GM21367 (cell line): ENCODE measurements at regions not wholly inside any gene's neighbourhood (a gene's known extent, or its start where the extent isn't known, plus 50 kb on each side); places are given as distances from the start of the nearest gene placed in this dataset.
"Not testable (repeated sequence)": the region's sequence is repeated elsewhere in the genome, so short reads cannot be mapped to it uniquely, and the experiment has no call there.

Experiments
- ATAC-seq: cut with Tn5 transposase; IDR thresholded peaks from one replicate; pipeline ENCODE4 v1.9.1; 2021; ENCODE audit not compliant: unreplicated experiment

DNA sequence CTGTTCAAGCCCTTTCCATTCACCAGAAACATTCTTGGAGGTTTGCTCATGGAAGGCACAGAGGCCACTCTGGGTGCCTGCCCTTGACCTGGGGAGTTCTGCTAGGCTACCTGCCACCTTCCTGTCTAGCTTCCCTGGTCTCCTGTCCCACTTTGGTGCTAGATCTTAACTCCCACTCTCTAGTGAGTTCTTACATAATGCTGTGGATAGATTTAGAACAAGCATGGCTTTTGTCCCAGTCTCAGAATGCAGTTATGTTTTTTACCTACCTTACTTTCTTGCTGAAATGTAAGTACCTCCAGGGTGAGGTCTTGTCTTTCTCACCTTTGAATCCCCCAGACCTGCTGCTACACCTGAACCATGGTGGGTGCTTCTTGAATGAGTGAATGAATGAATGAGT, 1252.3 kb downstream of the TYW1 start:
- no peak for ATAC-seq

DNA sequence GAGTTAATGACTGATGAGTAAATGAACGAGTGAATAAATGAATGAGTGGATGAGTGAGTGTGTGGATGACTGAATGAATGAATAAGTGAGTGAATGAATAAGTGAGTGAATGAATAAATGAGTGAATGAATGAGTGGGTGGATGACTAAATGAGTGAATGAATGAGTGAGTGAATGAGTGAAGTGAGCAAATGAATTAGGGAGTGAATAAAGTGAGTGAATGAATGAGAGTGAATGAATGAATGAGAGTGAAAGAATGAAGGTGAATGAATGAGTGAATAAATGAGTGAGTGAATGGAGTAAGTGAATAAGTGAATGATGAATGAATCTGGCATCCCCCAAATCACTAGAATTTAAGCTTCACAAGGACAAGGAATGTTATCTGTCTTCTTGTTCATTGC, 1253.0 kb downstream of the TYW1 start:
- no peak for ATAC-seq

DNA sequence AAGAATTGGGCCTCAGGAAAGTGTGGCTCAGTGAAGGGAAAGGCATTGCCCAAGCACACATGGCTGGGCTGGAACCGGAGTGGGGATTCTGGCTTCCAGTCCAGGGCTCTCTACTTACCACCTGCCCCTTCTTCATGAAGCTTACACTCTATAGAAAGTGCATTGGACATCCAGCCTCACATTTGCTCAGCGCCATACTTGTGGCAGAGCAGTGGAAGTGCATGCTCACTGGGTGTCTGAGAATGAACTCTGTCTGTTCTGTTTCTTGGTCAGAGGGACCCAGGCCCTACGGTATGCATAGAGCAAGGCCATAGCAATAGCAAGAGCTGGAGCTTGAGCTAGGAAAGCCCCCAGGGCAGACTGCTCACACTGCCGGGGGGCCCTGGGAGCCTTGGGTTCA, 1253.5 kb downstream of the TYW1 start:
- ATAC-seq = no peak

DNA sequence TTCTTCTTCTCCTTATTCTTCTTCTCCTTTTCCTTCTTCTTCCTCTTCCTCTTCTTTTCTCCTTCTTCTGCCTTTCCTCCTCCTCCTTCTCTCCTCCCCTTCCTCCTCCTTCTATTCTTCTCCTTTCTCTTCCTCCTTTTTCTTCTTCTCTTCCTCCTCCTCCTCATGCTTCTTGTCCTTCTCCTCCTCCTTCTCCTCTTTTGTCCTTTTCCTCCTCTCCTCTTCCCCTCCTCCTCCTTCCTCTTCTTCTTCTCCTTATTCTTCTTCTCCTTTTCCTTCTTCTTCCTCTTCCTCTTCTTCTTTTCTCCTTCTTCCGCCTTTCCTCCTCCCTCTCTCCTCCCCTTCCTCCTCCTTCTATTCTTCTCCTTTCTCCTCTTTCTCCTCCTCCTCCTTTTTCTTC, 1258.2 kb downstream of the TYW1 start:
- not testable (repeated sequence) for ATAC-seq

DNA sequence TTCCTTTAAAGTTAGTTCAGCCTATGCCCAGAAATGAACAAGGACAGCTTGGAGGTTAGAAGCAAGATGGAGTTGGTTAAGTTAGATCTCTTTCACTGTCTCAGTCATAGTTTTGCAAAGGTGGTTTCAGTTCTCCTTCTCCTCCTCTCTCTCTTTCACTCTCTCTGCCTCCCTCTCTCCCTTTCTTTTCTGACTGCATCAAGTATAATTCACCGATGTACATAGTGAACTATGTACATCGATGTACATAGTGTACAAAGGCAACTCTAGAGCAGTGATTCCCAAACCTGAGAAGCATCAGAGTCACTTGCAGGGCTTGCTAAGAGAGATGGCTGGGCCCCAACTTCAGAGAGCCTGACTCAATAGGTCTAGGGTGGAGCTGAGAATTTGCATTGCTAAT, 1259.7 kb downstream of the TYW1 start:
- no peak for ATAC-seq

DNA sequence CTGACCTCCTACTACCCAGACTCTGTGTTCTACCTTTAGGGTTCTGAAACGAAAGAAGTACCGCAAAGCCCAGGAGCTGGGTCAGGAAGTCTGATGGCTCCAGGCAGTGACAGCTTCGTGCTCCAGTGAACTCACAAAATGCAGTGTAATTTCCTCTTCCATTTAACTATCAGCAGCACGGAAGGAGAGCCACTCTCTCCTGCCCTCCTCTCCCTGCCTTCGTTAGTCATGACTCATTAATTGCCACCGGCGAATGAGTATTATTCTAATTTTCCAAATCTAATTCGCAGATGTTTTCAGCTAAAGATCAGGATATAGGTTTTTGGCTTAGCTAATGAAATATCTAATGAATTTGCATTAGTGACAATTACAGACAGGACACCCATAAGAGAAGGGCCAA, 1262.0 kb downstream of the TYW1 start:
- no peak for ATAC-seq

DNA sequence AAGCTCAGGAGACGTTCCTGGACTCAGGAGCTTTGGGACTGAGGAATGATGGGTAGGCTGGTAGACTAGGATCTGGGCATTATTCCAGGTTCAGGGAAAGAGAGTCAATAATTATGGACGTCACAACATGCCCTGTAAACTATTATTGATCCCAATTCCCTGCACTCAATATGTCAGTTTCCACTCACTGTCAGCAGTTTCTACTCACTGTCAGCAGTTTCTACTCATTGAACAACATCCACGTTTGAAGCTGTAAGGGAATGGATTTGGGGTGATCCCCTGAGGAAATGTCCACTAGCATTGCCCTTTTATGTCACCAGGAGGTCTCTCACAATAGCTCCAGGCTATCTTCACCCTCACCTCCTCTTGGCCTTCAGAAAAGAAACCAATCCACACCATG, 1268.6 kb downstream of the TYW1 start:
- no peak for ATAC-seq

DNA sequence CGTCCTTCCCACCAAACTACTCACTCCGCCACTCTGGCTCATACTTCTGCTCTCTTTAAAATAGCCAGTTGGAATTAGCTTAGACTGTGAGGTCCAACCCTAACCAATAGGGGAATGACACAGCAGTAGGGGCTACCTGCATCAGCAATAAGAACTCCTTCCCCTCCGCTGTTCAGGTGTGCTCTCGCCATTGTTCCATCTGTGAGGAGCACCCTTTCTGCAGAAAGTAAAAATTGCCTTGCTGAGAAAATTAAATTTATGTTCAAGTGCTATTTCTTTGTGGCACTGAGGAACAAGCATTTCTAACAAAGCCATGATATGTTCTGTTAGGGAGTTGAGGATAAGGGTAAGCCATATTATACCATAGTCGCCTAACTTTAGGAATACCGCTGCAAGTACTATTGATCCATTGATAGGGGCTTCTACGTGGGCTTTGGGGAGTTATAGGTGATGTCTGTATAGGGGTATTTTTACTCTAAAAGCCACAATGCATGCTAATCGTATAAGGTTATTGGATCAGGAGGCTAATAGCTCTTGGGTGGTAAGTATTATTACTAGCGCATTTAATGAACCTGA, 1269.5 kb downstream of the TYW1 start:
- ATAC-seq = no peak

DNA sequence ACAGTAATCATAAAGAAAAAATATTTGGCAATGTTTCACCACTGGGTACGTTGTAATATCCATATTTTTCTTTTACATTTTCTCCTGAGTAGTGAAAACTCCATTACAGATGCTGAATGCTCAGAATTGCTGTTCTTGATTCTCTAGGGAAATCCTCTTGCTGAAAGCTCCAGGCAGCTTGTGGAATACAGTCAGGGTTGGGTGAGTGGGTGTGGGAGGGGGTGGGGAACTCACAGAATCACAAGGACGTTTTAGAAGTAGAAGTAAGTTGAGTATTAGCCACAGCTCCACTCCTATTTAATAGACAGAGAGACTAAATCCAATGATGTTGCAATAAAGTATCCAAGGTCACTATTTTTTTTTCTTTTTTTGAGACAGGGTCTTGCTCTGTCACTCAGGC, 1270.9 kb downstream of the TYW1 start:
- no peak for ATAC-seq

DNA sequence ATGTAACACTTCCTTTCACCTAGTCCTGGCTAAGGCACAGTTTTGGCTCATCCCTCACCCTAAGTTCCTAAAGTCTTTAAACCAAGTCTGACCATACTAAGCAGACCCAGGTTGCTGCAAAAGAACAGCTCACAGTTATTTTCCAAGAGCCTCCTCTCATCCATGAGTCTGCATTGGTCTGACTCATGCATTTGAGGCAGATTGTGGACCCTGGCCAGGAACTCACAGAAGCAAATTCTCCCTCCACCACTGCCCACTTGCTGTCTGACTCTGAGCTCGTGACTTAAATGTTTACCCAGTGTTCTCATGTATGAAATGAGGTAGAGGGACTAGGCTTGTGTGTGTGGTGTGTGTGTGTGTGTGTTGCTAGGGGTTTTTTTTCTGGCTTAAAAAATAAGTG, 1272.8 kb downstream of the TYW1 start:
- no peak for ATAC-seq

DNA sequence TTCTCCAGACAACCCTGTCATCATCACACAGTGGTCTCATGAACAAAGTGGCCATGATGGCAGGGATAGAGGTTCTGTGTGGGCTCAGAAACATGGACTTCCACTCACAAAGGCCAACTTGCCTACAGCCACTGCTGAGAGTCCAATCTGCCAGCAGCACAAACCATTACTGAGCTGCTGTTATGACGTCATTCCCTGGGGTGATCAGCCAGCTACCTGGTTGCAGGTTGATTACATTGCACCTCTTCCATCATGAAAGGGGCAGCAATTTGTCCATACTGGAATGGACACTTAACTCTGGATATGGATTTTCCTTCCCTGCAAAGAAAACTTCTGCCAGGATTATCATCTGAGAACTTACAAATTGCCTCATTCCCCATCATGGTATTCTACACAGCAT, 1275.9 kb downstream of the TYW1 start:
- no peak for ATAC-seq

DNA sequence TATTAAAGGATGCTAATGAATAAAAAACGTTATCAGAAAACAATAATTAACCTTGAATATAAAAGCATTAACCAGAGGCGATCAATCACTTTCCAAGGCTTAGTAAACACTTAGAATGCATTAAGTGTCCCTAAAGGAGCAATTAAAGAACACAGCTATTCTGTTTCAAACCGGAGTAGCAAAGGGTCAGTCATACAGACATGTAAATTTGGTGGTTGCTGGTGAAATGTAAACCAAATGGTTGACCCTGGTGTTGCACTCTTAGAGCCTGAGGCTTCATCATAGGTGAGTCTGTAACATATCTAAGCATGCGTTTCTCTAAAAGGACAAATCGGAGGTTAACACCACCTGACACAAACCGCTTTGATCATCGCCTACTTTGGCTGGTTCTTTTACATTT, 1280.1 kb downstream of the TYW1 start:
- no peak for ATAC-seq

DNA sequence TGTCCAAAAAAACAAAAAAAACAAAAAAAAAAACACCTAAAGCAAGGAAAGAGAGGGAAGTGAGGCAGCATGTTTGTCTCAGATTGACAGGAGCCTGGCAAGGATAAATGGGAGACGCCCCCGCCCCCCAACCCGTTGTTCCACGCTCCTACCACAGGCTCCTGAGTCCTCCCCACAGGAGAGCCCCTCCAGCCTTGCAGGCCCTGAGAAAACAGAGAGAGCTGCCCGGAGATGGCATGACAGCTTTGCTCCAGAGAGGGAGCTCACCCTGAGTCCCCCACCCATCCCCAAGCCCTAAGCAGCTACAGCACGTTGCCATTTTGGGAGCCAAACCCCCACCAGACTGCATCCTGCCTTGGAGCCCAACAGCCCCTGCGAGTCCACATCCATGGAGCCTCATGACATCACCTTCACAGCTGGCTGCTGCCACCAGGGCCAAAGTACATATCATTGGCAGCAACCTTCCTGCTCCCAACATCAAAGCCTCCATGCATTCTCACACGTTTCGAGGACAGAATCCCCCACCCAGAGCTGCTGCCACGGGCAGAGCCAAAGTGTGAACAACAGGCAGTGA, 1283.3 kb downstream of the TYW1 start:
- no peak for ATAC-seq

DNA sequence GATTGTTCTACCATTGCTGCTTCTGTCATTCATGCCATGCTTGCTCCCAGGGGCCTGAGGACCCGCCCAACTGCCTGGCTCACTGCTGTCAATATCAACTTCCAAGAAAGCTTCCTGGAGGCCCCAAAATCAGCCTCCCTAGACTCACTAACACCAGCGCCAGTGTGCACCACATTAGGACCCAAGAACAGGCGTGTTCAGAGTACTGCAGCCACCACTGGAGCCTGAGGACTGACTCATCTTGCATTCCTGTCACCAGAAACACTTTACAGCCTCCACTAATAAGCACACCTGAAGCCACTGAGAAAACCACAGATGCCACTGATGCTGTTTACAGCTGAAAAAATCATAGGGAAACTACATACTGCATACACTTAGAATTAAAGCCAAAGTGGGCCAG, 1284.3 kb downstream of the TYW1 start:
- ATAC-seq = no peak

DNA sequence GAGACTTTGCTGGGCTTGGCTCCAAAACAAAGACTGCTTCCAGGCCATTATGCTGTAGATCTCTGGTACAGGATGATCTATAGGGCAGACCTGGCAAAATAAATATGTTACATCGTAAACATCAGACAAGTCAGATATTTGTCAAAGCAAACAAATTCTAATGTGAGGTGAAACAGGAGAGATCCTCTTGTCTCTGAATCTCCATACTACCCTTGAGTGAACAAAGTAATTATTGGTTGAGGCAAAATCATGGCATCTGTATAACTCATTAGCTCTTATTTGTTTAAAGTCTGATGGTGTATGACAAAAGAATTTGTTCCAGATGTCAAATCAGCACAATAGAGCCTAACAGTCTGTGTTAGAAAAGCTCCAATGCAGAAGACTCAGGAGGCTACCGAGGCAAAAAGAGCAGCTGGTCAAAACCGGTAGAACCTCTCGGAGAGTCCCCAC, 1291.5 kb downstream of the TYW1 start:
- no peak for ATAC-seq

DNA sequence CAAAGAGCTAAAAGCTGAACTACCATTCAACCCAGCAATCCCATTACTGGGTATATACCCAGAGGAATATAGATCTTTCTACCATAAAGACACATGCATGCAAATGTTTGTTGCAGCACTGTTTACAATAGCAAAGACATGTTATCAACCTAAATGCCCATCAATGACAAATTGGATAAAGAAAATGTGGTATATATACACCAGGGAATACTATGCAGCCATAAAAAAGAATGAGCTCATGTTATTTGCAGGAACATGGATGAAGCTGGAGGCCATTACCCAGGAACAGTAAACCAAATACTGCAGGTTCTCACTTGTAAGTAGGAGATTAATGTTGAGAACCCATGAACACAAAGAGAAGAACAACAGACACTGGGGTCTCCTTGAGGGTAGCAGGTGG, 1295.1 kb downstream of the TYW1 start:
- ATAC-seq = no peak

DNA sequence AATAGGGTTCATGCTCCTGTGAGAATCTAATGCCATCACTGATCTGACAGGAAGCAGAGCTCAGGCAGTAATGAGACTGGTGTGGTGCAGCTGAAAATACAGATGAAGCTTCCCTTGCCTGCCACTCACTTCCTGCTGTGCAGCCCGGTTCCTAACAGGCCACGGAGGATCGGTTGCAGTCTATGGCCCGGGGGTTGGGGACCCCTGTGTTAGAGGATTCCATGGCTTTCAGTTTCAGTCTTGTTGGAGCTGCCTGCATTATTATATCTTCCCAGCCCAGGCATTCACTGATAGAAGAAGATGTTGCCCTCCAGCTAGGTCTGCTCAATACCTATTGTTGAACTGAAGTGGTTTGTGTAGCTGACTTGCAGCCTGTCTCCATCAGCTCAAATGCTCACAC, 1298.8 kb downstream of the TYW1 start:
- ATAC-seq = no peak

DNA sequence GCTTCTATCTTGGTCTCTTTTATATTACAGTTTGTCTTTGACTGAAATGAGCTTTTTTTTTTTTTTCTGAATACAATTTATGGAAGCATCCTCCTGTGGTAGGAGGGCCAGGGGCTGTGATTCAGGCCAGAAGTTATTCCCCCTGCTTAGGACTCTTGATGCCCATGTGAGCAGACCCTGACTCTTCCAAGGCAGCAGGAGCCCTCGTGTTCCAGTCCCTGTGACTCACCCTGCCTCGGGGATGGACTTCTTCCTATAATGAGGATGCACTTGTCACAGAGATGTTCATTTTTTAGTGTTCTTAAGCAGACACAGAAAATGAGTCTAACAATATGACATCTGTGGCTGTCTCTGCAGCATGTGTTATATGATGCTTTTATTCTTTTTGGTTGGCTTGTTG, 1293.7 kb upstream of the AUTS2 start:
- no peak for ATAC-seq

DNA sequence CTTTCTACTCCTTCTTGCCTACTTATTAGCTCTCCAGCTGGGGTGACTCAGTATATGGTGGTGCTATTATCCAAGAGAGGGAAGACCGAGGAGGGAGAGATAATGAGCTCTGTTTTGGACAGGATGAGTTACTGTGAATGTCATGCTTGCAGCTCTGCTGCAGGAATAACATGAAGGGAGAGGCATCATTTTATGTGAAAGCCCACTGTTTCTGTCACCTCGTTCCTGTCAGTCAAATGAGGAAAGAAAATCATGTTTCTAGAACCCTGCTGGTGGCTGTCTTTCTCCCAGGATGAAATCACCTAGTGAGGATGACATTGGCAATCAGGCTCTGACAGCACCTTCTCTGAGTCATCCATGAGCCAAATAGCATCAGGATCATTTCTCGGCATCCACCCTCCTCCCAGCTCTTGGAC, 1291.6 kb upstream of the AUTS2 start:
- ATAC-seq = no peak

DNA sequence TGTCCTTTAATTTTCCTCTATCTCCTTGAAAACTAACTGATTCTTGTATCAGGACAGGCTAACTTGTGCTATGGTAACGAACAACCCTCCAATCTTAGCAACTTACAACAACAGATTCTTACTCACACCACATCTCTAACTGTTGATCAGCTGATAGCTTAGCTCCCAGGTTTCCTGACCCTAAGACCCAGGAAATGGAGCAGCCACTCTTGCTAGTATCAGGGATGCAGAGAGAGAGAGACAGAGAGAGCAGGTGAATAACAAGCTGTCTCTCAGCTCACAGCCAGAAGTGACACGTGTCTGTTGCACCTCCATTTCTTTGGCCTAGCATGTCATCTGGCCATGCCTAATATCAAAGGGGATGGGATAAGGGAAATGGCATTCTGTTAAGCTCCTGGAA, 1289.0 kb upstream of the AUTS2 start:
- ATAC-seq = no peak

DNA sequence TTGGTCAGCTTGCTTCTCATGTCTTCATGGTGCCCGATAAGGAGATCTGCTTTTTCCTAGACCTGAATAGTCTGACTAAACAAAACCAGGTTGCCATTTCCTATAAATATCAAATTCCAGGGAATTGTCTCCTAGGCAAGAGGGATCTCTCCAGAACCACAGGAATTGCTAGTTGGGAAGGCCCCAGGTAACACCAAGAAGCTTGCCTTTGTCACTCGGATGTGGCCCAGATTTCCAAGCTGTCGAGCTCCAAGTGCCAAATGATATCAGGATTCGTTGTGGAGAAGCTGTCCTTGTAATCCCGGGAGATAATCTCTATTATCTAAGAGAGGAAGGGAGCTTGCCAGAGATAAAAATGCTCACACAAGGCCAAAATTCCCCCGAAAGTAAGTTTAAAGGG, 1288.5 kb upstream of the AUTS2 start:
- no peak for ATAC-seq

DNA sequence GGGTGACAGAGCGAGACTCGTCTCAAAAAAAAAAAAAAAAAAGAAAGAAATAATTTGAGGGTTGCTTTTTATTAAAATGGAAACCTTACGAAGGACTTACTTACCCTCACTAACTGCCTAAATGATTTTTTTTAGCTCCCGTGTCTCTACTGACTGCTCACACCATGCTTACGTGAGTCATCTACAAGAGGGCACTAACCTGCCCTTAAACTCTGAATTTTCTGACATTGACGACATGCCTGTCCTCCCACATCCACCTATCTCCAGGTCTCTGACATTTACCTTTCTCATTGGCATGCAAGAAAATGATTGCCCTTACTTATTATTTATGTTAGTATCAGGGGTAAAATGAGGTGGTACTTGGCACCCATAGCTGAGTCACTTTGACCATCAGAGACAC, 1286.3 kb upstream of the AUTS2 start:
- no peak for ATAC-seq

DNA sequence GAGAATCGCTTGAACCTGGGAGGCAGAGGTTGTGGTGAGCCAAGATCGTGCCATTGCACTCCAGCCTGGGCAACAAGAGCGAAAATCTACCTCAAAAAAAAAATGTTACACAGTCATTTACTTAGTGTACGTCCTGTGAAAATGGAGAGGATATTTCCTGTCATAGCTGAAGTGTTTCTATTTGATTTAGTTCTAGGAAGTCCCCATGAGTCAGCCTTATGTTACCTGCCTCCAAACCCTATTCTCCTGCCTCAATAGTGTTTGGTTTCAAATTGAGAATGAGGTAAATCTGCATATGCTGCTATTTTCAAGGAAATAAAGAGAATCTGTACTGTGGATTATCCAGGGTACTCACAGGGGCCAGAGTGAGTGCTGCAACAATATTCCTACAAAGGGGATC, 1284.5 kb upstream of the AUTS2 start:
- ATAC-seq = no peak
